Cerebellar nuclear complex (tissue), 1 donor: ENCODE measurements at regions not wholly inside any gene's neighbourhood (a gene's known extent, or its start where the extent isn't known, plus 50 kb on each side); places are given as distances from the start of the nearest gene placed in this dataset.

Experiments used
- DNase-seq, 2 experiments: peaks; one replicate each; lab custom pipeline; 2025; lab: John Stamatoyannopoulos, UW

DNA sequence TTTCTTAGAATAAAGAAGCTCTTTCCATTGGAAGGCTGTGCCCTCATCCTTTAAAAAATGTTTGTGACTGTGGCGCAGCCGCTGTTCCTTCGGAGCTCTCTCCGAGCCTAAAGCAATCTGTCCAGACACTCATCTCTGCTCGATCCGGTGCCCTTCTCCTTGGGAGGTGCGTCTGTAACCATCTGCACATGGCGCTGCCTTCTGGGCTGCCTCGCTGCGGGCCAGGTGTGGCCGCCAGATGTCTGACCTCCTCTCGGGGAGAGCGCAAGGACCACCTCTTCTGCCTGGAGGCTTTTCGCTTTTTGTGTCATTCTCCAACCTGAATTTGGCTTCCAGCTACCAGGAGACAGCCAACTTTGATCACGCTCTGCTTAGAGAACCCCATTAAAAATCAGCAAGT is 153.4 kb upstream of the PTCH1 start:
- DNase-seq: no peak

DNA sequence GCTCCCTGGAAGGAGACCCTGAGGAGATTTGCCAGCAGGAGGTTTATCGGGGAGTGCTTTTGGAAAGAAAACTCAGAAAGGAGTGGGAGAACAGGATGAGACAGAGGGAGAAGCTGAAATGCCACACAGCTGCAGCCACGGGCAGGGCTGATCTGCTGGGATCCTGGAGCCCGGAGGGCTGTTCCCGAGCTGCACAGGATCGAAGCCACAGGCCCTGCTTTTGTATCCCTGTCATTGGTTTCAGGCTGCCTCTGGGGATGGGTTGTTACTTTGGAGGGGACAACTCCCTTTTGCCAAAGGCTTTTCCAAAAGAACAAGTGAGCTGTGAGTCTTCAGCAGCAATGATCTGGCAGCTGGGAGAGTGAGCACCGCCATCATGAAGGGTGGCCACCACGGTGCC is 152.5 kb upstream of the PTCH1 start:
- DNase-seq: no peak

DNA sequence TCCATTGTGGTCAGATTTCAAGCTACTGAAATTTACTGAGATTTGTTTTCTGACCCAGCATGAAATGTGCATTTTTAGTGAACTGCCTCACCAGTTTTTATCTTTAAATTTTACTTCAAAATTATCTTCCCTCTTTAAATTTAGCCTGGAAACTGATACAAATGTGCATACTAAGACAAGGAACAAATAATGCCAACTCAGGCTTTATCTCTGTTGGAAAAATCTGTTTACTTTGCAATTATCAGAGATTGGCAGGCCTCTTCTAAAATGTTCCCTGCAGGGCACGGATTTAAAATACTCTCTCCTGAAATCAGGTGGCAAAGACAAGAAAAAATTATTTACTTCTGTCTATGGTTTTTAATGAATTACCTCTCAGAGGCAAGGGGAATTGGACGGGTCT is 151.0 kb upstream of the PTCH1 start:
- DNase-seq: no peak

DNA sequence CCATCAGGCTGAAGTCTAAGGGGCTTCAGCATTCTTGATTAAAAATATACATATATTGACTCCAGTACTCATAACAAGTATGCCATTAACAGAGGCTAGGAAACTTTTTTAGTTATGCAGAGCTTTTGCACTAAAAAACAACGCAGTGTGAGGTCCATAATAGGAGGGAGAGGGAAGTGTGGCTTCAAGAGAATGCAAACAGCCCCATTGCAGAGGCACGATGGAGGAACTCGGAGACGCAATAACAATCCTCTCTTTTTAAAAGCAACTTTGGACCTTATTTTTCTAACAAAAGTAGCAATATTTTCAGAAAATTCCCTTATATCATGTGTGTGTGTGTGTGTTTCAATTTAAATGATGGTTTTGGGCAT is 150.0 kb upstream of the PTCH1 start:
- DNase-seq: no peak

DNA sequence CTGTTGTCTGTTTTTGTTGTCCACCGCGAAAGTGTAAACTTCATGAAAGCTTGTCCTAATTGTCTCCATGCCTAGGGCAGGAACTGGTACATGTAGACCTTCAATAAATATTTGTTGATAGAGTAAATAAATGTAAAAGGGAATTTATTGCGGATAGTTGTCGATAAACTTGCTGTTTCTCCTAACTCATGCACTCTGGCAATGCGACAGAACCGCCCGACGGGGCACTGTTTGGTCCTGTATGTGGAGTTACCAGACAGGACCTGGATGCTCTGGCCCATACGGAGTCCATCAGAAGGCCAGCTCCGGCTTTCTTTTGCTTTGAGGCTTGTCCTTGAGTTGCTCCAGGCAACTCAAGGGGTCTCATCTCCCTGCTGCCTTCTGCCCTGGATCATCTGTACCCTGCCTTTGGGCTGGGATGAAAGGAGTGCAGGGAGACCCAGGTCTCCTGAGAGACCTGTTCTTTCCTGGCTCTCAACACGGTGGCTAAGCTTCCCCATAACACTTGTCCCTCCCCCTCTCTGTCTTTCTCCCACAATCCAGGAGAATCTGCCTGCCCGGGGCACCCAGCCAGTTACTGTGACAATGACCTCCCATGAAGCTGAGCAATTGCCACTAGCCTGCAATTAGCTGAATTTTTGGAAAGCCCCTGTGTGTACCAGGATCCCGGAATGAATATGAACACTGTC is 149.5 kb upstream of the PTCH1 start:
- DNase-seq: no peak

DNA sequence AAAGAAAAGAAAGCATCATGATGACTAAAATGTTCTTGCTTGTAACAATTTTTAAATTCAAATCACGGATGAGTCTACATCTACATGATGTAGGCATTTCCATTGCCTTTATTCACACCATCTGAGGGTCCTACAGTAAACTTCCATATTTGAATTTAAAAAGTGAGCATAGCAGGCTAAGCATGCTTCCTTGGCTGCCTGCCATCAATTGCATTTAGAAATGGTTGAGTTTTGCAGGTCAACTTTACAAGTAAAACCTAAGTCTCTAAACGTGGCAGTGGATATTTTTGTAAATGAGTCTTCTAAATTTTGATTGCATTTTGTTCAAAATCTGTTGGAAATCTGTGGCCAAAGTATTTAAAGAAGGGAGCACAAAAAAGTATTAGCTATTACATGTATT is 136.5 kb upstream of the PTCH1 start:
- DNase-seq: no peak

DNA sequence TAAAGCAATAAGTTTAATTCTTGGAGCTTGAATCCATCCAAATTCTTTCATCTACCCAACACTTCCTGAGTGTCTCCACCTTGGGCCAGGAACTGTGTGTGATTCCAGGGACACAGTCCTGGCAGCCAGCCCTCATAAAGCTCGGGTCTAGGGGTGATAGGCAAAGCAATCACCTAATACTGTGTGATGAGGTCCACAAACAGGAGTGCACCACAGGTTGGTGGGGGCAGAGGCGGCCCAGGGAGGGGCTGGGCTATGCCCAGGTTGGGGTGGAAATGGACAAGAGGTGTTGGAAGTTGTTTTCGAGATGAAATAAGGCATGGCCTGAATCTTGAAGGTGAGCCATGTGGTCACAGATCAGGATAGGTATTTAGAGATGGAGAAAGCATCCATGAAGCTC is 133.9 kb upstream of the PTCH1 start:
- no peak for DNase-seq

DNA sequence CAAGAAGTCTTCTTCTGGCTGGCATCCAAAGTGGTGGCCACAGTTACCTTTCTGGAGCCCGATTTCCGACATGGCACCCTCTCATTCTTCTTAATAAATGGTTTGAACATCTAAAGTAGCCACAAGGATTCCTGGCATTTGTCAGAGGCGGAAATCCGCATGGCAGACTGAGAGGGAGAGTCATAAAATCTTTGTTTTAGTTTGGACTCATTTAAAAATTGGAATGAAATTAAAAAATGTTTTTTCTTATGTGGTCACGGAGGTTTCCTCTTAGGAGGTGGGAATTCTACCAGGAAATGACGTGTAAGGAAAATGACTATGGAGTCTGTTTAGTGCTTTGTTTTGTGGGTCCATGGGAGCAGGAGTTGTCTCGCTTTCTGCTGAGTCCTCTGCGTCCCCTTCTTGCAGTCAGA is 133.0 kb upstream of the PTCH1 start:
- no peak for DNase-seq

DNA sequence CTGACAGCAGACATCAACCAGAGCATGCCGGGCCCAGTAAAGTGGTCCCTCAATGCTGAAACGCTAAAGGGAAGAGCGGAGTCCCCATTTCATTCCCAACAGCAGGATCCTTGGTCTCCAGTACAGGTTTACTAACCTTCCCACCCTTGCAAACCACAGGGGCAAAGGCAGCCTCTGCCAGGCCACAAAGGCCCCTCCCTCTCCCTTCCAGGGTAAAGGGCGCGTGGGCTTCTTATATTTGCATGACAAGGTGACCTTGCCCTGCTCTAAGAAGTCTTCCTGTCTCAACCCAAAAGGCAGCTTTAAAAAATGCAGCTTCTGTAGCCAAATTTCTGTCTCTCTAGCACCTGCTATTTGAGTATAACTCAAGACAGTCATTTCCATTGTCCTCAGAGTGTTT is 131.5 kb upstream of the PTCH1 start:
- DNase-seq: no peak

DNA sequence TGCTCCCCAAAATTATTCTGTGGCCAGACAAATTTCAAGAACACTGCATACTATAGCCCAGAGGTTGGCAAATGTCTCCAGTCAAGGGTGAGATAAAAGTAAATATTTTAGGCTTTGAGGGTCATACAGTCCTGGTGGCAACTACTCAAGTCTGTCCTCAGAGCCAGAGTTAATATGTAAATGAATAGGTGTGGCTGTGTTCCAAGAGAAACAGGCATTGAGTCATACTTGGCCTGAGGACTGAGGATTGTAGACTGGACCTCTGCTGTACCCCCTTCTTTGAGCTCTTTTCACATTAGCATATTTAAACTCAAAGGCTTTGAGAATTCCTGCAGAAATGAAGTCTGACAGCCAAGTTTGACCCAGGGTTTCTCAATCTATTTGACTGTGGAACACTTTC is 129.2 kb upstream of the PTCH1 start:
- no peak for DNase-seq

DNA sequence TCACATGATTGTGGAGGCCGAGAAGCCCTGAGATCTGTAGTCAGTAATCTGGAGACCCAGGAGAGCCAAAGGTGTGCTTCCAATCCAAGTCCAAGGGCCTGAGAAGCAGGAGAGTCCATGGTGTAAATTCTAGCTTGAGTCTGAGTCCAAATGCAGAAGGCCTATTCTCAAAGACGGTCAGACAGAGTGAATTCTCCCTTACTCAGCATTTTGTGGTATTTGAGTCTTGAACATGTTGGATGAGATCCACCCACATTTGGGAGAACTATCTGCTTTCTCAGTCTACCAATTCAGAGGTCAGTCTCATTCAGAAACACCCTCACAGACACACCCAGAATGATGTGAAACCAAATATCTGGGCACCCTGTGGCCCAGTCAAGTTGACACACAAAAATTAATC is 128.8 kb upstream of the PTCH1 start:
- no peak for DNase-seq

DNA sequence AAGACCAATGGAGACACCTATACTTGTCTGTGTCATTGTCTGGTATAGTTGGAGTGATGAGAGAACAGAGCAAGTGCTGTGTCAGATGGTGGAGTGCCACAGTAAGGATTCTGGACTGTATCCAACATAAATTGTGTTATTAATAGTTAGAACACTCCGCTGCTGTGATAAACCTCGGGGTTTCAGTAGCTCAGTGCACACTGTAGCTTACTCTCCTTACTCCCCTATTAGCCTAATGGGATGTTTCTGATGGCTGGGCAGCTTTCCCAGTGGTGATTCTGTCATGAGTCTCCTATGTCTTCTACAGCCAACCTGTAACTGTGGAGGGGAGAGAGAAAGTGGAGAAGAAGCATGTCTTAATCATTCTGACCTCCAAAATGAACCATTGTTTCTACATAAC is 127.6 kb upstream of the PTCH1 start:
- no peak for DNase-seq

DNA sequence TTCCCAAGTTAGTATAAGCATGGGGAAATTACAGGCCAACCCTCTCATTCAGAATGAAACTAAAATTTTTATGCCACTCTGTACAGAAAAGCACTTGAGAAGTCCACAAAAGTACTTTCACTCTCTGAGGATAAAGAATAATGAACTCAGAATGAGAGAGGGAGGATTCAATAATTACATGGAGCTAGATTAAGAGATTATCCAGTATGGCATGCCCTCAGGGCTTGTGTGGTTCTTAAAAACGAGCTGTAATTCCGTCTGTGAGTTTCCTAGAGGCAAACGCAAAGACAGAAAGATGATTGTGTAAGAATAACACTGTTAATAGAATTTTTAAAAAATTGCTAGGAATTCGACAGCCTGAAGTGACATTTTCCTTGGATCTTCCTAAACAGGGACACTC is 126.8 kb upstream of the PTCH1 start:
- DNase-seq: no peak

DNA sequence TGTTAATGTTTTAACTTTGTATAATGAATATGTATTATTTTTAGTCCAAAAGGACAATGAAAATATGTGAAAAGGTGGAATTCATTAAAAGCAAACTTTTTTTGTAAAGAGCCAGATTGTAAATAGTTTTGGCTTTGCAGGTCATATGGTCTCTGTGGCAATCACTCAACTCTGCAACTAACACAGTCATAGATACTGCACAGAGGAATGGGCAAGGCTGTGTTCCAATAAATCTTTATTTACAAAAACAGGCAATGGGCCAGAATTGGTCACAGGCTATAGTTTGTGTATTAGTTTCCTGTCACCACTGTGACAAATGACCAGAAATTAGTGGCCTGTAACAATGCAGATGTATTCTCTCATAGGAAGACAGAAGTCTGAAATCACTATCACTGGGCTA is 125.4 kb upstream of the PTCH1 start:
- no peak for DNase-seq

DNA sequence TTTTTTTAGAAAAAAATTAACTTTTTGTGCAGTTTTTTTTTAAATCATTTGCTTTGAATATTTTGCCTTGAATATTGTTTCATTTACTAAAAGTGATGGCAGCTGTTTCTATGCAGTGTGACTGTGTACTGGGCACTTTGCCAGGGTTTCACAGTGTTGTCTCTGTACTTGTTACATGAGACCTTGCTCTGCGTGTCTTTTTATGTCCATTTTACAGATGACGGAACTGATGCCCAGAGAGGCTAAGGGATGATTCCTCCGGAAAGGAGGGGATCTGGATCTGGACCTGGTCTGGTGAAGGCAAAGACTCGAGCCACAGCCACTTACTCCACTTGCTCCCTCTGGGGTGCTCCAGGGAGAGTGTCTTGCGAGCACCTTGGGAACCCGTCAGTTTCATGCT is 124.8 kb upstream of the PTCH1 start:
- no peak for DNase-seq

DNA sequence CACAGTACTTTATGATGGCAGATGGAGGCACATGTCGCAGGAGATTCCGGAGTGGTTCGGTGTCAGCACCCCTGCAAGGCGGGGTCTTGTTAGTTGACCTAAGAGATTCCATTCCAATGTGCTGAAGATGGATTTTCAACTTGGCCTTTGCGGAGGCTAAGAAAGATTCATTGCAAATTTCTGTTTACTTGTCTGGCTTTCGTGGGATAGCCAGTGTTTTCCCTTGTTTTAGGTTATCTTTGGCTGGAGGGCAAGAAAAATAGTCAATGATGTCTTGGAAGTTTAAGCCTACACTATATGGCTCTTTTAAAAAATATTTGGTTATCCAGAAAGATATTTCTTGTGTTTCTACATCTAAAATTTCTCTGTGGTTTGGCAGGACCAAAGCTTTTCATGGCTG is 123.6 kb upstream of the PTCH1 start:
- no peak for DNase-seq

DNA sequence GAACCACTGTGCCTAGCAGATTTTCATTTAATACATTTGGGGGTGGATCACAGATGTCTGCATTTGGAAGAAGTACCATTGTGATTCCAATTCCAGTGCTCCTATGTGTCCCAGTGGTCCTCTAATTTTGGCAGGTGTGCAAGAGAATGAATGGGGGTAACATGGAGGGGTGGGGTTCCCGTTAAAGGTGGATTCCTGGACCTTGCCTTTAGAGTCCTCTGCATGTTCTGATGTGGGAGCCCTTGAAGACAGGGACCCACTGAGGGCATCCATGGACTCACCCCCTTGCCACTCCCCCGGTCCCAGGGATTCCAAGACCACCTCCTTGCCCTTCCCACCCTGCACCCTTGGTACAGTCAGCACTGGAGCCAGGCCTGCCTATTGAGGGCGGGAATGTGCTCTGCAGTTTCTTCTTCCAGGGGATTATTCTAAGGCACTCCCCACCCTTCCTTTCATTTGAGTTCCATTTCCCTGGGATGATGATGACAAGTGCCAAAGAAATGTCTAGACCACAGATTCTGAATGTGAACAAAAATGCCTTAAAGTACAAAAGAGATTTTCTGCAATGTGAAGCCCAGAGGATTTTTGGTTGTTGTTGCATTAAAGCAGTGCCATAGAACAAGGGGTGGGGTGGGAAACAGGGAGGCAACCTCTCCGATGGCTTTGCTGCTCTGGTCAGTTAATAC is 119.4 kb upstream of the PTCH1 start:
- no peak for DNase-seq

DNA sequence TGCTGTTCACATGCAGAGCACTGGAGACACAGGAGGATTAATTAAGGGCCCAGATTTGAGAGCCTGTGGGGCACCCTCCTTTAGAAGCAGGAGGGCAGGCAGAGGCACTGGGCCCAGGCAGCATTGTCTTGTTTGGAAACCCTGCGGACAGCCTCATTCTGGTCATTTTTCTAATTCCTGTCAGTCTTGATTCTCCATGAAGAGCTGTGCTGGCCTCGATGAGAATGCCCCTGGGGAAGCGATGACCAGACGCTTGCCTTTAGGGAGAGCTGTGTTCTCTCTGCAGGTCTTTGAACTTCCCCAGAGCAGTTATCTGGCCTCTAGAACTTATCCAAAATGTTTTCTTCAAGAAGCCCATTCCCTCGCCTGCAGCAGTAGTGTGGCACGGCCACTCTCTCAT is 117.8 kb upstream of the PTCH1 start:
- no peak for DNase-seq

DNA sequence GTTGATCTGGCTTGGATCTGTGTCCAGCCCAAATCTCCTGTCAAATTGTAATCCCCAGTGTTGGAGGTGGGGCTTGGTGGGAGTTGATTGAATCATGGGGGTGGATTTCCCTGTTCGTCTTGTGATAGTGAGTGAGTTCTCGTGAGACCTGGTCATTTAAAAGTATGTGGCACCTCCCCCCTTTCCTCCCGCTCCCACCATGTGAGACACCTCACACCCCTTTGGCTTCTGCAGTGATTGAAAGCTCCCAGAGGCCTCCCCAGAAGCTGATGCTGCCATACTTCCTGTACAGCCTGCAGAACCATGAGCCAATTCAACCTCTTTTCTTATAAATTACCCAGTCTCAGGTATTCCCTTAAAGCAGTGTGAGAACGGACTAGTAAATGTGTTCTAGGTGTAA is 117.3 kb upstream of the PTCH1 start:
- no peak for DNase-seq

DNA sequence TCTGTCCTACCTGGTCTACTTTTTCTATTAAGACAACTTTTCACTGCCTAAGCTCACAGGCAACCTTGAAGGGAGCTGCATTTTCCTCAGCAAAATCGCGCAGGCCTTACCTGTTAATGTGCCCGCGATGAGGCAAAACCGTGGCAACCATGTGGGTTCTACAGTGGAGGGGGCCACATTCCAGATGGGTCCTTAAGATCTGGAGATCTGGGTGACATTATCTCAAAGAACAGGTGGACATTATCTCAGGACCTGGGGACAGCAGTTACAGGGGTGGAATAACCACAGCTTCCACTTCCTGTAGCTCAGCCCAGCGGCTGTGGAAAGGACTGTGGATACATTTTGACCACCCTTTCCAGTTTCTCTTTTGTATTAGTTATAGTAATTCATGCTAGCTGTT is 112.8 kb upstream of the PTCH1 start:
- no peak for DNase-seq

DNA sequence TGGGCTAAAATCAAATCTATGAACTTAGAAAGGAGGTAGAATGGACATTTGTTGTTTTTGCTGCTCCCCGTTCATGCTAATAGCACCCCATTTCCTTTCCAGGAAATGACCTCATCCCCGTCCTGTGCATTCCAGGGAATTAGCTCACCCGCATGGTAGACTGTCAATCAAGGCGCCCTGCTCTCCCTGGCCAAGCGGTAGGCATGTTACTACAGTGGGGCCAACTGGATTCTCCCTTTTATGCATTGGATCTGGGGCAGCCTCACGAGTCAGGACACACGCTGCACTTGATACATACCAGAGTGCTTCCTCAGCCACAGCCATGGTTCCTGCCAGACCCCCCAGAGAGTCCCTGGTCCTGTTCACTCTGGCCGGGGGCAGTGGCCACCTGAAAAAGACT is 111.0 kb upstream of the PTCH1 start:
- no peak for DNase-seq

DNA sequence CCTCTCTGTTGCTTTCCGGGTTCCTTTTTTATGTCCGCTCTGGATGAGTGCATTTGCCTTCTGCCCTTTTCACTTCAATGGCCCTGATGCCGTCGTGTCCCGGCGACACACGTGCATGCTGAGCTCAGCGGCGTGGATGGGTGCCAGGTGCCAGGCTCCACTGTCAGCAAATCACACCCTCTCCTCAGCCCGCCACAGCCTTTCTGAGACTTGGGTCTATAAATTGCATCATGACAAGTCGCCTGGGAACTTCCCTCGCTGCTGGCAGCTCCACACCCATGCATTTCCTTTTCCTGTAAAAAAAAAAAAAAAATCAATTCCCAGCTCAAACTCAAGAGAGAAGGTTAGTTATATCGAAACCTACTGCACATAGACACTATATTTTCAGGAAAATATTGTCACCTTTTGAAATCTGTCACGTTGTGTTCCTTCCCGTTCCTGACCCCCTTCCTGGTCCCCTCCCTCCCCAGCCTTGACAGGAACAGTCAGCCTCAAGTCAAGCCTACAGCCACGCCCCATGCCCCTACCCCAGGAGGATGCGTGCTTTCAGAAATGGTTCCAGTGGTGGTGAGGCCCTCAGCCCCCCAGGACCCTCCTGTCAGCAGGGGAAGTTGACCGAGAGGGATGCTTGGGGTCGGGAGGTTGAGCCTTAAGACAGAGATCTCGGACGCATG is 110.3 kb upstream of the PTCH1 start:
- no peak for DNase-seq

DNA sequence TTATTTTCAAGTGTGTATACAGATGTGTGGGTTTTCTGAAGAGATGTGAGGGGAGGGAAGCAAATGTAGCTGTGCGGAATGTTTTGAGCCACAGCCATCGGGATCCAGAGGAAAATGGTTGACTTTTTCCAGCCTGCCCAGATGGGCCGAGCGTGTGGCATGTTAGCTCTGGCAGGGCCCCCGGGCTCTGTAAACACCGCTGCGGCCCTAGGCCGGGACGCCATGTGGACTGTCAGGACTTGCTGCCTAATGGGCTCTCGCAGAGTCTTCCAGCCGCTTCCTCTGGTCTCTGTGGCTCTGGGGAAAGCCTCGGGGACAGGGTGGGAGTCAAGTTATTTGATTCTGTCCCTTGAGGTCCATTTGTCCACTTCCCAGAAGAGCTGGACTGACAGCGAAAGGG is 109.6 kb upstream of the PTCH1 start:
- no peak for DNase-seq

DNA sequence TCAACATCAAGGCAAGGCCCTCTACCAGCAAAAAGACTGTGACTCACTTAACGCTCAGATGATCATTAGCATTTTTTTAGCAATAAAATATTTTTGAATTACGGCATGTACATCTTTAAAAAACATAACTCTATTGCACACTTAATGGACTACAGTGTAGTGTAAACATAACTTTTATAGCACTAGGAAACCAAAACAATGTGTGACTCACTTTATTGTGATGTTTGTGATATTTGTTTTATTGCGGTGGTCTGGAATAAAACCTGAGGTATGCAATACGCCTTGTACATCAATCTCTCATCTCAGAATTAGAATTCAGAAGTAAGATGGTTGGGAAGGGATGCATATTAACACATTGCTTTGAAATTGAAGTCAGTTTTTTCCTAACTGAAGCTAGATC is 106.9 kb upstream of the PTCH1 start:
- no peak for DNase-seq
